Endothelial cell of umbilical vein (primary cell): ENCODE measurements at regions not wholly inside any gene's neighbourhood (a gene's known extent, or its start where the extent isn't known, plus 50 kb on each side); places are given as distances from the start of the nearest gene placed in this dataset.

Experiments
- CTCF ChIP-seq, 2 donors: IDR thresholded peaks; 1 replicate in 1 of 2; 2 replicates in 1 of 2; pipeline ENCODE4 v1.5.1; 2011; ENCODE audit warnings: low read length in 2 of 2, mild to moderate bottlenecking in 2 of 2, moderate library complexity in 2 of 2, control low read depth in 1 of 2, inconsistent platforms in 1 of 2, low read depth in 1 of 2; ENCODE audit not compliant: insufficient read depth in 1 of 2; ENCODE audit errors: extremely low read depth in 1 of 2
- GATA2 ChIP-seq: IDR thresholded peaks from 2 replicates; pipeline ENCODE4 v1.7.0; 2011; ENCODE audit warnings: low read depth, mild to moderate bottlenecking, moderate library complexity, mixed read lengths, low read length; ENCODE audit not compliant: insufficient read length, insufficient read depth
- MYC ChIP-seq: IDR thresholded peaks from one replicate; pipeline ENCODE4 v1.6.1; 2011; ENCODE audit warnings: mild to moderate bottlenecking, low read depth, low read length
- POLR2A ChIP-seq: IDR thresholded peaks from 2 replicates; pipeline ENCODE4 v1.6.1; 2012; ENCODE audit warnings: low read depth, mild to moderate bottlenecking, control low read depth, low read length

- TF ChIP-seq GATA2 = no peak
- TF ChIP-seq POLR2A = no peak
- no peak for TF ChIP-seq MYC
- no peak for TF ChIP-seq CTCF (IDR thresholded peaks at IDR 0.05; ENCODE audit: extremely low read depth in 1 of 2, insufficient read depth in 1 of 2, low read depth in 1 of 2, low read length in 2 of 2)
Measured at GRCh38 chr10:124238367-124238766, 145.0 kb upstream of the CHST15 start.
